ENCODE measurements at regions not wholly inside any gene's neighbourhood (a gene's known extent, or its start where the extent isn't known, plus 50 kb on each side); places are given as distances from the start of the nearest gene placed in this dataset.
"Not testable (repeated sequence)": the region's sequence is repeated elsewhere in the genome, so short reads cannot be mapped to it uniquely, and the experiment has no call there.

- H3K4me3 ChIP-seq (ENCODE audit: low read depth in 1 of 2, low read length in 1 of 2); H3K9me3 ChIP-seq; H3K4me1 ChIP-seq (ENCODE audit: control insufficient read depth in 1 of 2, insufficient read depth in 1 of 2, low read depth in 1 of 2, low read length in 1 of 2); H3K36me3 ChIP-seq; H3K27ac ChIP-seq: not testable (repeated sequence)
- H3K27me3 ChIP-seq, result peaks cover 15% of the 10 kb centered on the region
Measured at GRCh38 chr17:20873173-20873572, 169.6 kb downstream of the USP22 start.

GRCh38 chr17:20873688-20874328 is 169.0 kb downstream of the USP22 start:
- not testable (repeated sequence) for H3K36me3 ChIP-seq; H3K4me3 ChIP-seq (ENCODE audit: low read depth in 1 of 2, low read length in 1 of 2); H3K9me3 ChIP-seq; H3K4me1 ChIP-seq (ENCODE audit: control insufficient read depth in 1 of 2, insufficient read depth in 1 of 2, low read depth in 1 of 2, low read length in 1 of 2); H3K27ac ChIP-seq
- H3K27me3 ChIP-seq, result peaks cover 21% of the 10 kb centered on the region

- H3K9me3 ChIP-seq; H3K4me1 ChIP-seq (ENCODE audit: control insufficient read depth in 1 of 2, insufficient read depth in 1 of 2, low read depth in 1 of 2, low read length in 1 of 2); H3K36me3 ChIP-seq; H3K27ac ChIP-seq; H3K4me3 ChIP-seq (ENCODE audit: low read depth in 1 of 2, low read length in 1 of 2): not testable (repeated sequence)
- H3K27me3 ChIP-seq, result peaks cover 24% of the 10 kb centered on the region
Measured at GRCh38 chr17:20877384-20877783, 165.4 kb downstream of the USP22 start.

GRCh38 chr17:20890338-20890737 is 152.5 kb downstream of the USP22 start:
- no peaks in the 10 kb centered on the region for H3K36me3 ChIP-seq
- H3K9me3 ChIP-seq, result no peaks in the 10 kb centered on the region
- H3K27ac ChIP-seq, result no peak overlapping the region
- no peaks in the 10 kb centered on the region for H3K4me1 ChIP-seq (ENCODE audit: control insufficient read depth in 1 of 2, insufficient read depth in 1 of 2, low read depth in 1 of 2, low read length in 1 of 2)
- H3K4me3 ChIP-seq (ENCODE audit: low read depth in 1 of 2, low read length in 1 of 2), result no peak overlapping the region
- peaks cover 28% of the 10 kb centered on the region for H3K27me3 ChIP-seq
- TF ChIP-seq CTCF (IDR thresholded peaks at IDR 0.05), result no peak

GRCh38 chr17:20895426-20895825 is 147.4 kb downstream of the USP22 start:
- not testable (repeated sequence) for H3K9me3 ChIP-seq; H3K4me1 ChIP-seq (ENCODE audit: control insufficient read depth in 1 of 2, insufficient read depth in 1 of 2, low read depth in 1 of 2, low read length in 1 of 2); H3K36me3 ChIP-seq; H3K27ac ChIP-seq; H3K27me3 ChIP-seq; H3K4me3 ChIP-seq (ENCODE audit: low read depth in 1 of 2, low read length in 1 of 2)

- H3K27me3 ChIP-seq, result peaks cover 7% of the 10 kb centered on the region
- TF ChIP-seq CTCF (IDR thresholded peaks at IDR 0.05), result no peak
- H3K4me3 ChIP-seq (ENCODE audit: low read depth in 1 of 2, low read length in 1 of 2), result no peak overlapping the region
- no peaks in the 10 kb centered on the region for H3K36me3 ChIP-seq
- H3K4me1 ChIP-seq (ENCODE audit: control insufficient read depth in 1 of 2, insufficient read depth in 1 of 2, low read depth in 1 of 2, low read length in 1 of 2), result no peaks in the 10 kb centered on the region
- H3K9me3 ChIP-seq, result no peaks in the 10 kb centered on the region
- H3K27ac ChIP-seq, result no peak overlapping the region
Measured at GRCh38 chr17:20896153-20896649, 146.6 kb downstream of the USP22 start.

- not testable (repeated sequence) for H3K27ac ChIP-seq; H3K4me3 ChIP-seq (ENCODE audit: low read depth in 1 of 2, low read length in 1 of 2); H3K9me3 ChIP-seq; H3K4me1 ChIP-seq (ENCODE audit: control insufficient read depth in 1 of 2, insufficient read depth in 1 of 2, low read depth in 1 of 2, low read length in 1 of 2); H3K36me3 ChIP-seq
- H3K27me3 ChIP-seq, result peaks cover 32% of the 10 kb centered on the region
Measured at GRCh38 chr17:20898726-20899125, 144.1 kb downstream of the USP22 start.

GRCh38 chr17:20902496-20902895 is 140.3 kb downstream of the USP22 start:
- H3K9me3 ChIP-seq; H3K4me1 ChIP-seq (ENCODE audit: control insufficient read depth in 1 of 2, insufficient read depth in 1 of 2, low read depth in 1 of 2, low read length in 1 of 2); H3K4me3 ChIP-seq (ENCODE audit: low read depth in 1 of 2, low read length in 1 of 2); H3K27ac ChIP-seq; H3K36me3 ChIP-seq: not testable (repeated sequence)
- H3K27me3 ChIP-seq, result peaks cover 43% of the 10 kb centered on the region

- not testable (repeated sequence) for H3K4me3 ChIP-seq (ENCODE audit: low read depth in 1 of 2, low read length in 1 of 2); H3K36me3 ChIP-seq; H3K9me3 ChIP-seq; H3K4me1 ChIP-seq (ENCODE audit: control insufficient read depth in 1 of 2, insufficient read depth in 1 of 2, low read depth in 1 of 2, low read length in 1 of 2); H3K27ac ChIP-seq
- peaks cover 43% of the 10 kb centered on the region for H3K27me3 ChIP-seq
Measured at GRCh38 chr17:20903549-20903948, 139.3 kb downstream of the USP22 start.

Measured in neutrophil (primary cell).